Hepatocyte (in vitro differentiated cells): ENCODE measurements at regions not wholly inside any gene's neighbourhood (a gene's known extent, or its start where the extent isn't known, plus 50 kb on each side); places are given as distances from the start of the nearest gene placed in this dataset.

Source experiments
- DNase-seq: peaks from one replicate; pipeline ENCODE4 v3.0.0-alpha.2; 2016; ENCODE audit warnings: low spot score
- H2AFZ ChIP-seq: fragments of 200-600 bp; sonication (generic); 2 replicates; pipeline ENCODE4 v1.6.0; 2016; ENCODE audit warnings: antibody characterized with exemption, mild to moderate bottlenecking
- H3K27ac ChIP-seq: fragments of 200-600 bp; sonication (generic); 2 replicates; pipeline ENCODE4 v1.5.1; 2016; ENCODE audit warnings: mild to moderate bottlenecking
- H3K27me3 ChIP-seq: fragments of 200-600 bp; sonication (generic); 2 replicates; pipeline ENCODE4 v1.6.1; 2016
- H3K36me3 ChIP-seq: fragments of 200-600 bp; sonication (generic); replicated peaks from 2 replicates; pipeline ENCODE4 v1.5.1; 2016; ENCODE audit warnings: low read depth; ENCODE audit not compliant: insufficient read depth
- H3K4me1 ChIP-seq: fragments of 200-600 bp; sonication (generic); 2 replicates; pipeline ENCODE4 v1.5.1; 2016; ENCODE audit warnings: mild to moderate bottlenecking, moderate library complexity; ENCODE audit not compliant: insufficient read depth
- H3K4me2 ChIP-seq: fragments of 200-600 bp; sonication (generic); 2 replicates; pipeline ENCODE4 v1.6.0; 2016
- H3K4me3 ChIP-seq: fragments of 200-600 bp; sonication (generic); 2 replicates; pipeline ENCODE4 v1.5.1; 2016; ENCODE audit warnings: mild to moderate bottlenecking
- H3K79me2 ChIP-seq: fragments of 200-600 bp; sonication (generic); 2 replicates; pipeline ENCODE4 v1.6.0; 2017; ENCODE audit warnings: mild to moderate bottlenecking
- H3K9me2 ChIP-seq: fragments of 200-600 bp; sonication (generic); replicated peaks from 2 replicates; pipeline ENCODE4 v1.6.0; 2017; ENCODE audit warnings: mild to moderate bottlenecking; ENCODE audit not compliant: insufficient read depth
- H3K9me3 ChIP-seq: fragments of 200-600 bp; sonication (generic); 2 replicates; pipeline ENCODE4 v1.5.1; 2016; ENCODE audit warnings: low read depth, mild to moderate bottlenecking
- H4K20me1 ChIP-seq: fragments of 200-600 bp; sonication (generic); 2 replicates; pipeline ENCODE4 v1.6.0; 2016; ENCODE audit warnings: mild to moderate bottlenecking; ENCODE audit not compliant: insufficient read depth, poor library complexity, severe bottlenecking
- EZH2 ChIP-seq: fragments of 200-600 bp; sonication (generic); IDR thresholded peaks from 2 replicates; pipeline ENCODE4 v1.6.1; 2016; ENCODE audit warnings: antibody characterized with exemption, mild to moderate bottlenecking, borderline replicate concordance
- EZH2phosphoT487 ChIP-seq: fragments of 200-600 bp; sonication (generic); IDR thresholded peaks from one replicate; pipeline ENCODE4 v1.6.1; 2018; ENCODE audit warnings: antibody characterized with exemption, mild to moderate bottlenecking, low read depth, moderate library complexity; ENCODE audit not compliant: unreplicated experiment, severe bottlenecking
- WGBS: methylation state at CpG from one replicate; pipeline ENCODE4 v1.1.6; 2016; ENCODE audit warnings: low lambda C conversion rate; ENCODE audit errors: missing lambda C conversion rate; 5-methylcytosine and 5-hydroxymethylcytosine counted together
- TF ChIP-seq, protein P1 (sequence below): fragments of 200-600 bp; sonication (generic); IDR thresholded peaks from 2 replicates; pipeline ENCODE4 v1.5.1; 2016; ENCODE audit warnings: antibody characterized with exemption, mild to moderate bottlenecking; ENCODE audit not compliant: poor library complexity

DNA sequence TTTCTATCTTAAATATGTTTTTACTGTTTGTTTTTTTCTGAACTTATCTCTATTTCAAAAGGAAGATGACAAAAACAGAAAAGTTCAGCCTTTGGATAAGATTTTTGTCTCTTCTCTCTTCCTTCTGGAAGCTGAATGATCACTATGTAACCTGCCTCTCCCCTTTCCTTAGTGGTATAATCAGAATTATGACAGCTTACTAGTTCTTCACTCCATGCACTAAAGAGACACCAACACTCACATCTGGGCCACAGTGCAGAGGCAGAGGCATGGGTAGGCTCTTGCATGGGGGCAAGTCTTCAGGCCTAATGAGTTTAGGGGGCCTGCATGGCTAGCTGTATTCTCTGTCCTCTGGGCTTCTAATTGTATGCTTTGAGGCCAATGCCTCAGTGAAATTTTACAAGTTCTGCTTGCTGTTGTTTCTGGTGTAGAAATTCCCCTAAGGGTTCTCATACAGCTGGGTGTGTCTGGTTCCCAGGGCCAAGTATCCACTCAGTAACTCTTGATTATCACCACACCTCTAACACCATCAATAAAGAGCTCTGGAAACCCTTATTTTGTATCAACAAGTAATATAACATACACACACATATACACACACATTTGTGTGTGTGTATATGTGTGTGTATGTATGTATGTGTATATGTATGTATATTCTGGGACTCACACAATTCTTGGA lies 96.8 kb upstream of the POM121L12 start:
- Histone ChIP-seq H3K27me3 (no peaks in the 10 kb centered on the region), H2AFZ (no peak overlapping the region), H3K9me2 (no peaks in the 10 kb centered on the region), H3K4me2 (no peak overlapping the region), H3K79me2 (no peaks in the 10 kb centered on the region), H3K36me3 (no peaks in the 10 kb centered on the region), H3K4me3 (no peak overlapping the region), H4K20me1 (no peaks in the 10 kb centered on the region), H3K27ac (peak overlapping the region; percentile 57), H3K4me1 (no peaks in the 10 kb centered on the region), H3K9me3 (no peaks in the 10 kb centered on the region)
- TF ChIP-seq, protein P1, sequence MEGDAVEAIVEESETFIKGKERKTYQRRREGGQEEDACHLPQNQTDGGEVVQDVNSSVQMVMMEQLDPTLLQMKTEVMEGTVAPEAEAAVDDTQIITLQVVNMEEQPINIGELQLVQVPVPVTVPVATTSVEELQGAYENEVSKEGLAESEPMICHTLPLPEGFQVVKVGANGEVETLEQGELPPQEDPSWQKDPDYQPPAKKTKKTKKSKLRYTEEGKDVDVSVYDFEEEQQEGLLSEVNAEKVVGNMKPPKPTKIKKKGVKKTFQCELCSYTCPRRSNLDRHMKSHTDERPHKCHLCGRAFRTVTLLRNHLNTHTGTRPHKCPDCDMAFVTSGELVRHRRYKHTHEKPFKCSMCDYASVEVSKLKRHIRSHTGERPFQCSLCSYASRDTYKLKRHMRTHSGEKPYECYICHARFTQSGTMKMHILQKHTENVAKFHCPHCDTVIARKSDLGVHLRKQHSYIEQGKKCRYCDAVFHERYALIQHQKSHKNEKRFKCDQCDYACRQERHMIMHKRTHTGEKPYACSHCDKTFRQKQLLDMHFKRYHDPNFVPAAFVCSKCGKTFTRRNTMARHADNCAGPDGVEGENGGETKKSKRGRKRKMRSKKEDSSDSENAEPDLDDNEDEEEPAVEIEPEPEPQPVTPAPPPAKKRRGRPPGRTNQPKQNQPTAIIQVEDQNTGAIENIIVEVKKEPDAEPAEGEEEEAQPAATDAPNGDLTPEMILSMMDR = no peak
- TF ChIP-seq EZH2phosphoT487 (no peak), EZH2 (no peak)
- no peak for DNase-seq

DNA sequence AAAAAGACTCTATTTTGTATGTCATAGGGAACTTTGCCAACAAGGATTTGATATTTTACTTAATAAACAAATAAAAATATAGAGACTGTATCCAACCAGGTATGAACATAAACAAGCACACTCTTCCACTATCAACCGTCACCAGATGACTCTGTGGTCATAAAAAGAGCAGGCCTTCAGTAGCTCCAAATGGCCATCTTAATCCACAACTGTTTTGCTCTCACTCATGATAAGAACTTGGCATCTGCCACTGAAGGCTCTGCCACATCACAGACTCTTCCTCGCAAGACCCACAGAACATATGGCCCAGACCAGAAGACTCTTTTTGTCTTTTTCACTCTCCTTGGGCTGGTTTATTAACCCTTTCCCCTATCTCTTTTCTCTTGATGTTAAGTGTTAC lies 98.7 kb upstream of the POM121L12 start:
- TF ChIP-seq EZH2phosphoT487 (no peak), EZH2 (no peak)
- TF ChIP-seq, protein P1 = no peak
- Histone ChIP-seq H3K27me3 (no peaks in the 10 kb centered on the region), H3K9me3 (no peaks in the 10 kb centered on the region), H4K20me1 (no peaks in the 10 kb centered on the region), H3K4me3 (no peak overlapping the region), H3K36me3 (no peaks in the 10 kb centered on the region), H3K4me2 (no peak overlapping the region), H3K9me2 (no peaks in the 10 kb centered on the region), H3K27ac (no peak overlapping the region), H3K4me1 (no peaks in the 10 kb centered on the region), H2AFZ (no peak overlapping the region), H3K79me2 (no peaks in the 10 kb centered on the region)
- WGBS = 28% methylated on average over 2 of the region's 2 CpGs
- no peak for DNase-seq

DNA sequence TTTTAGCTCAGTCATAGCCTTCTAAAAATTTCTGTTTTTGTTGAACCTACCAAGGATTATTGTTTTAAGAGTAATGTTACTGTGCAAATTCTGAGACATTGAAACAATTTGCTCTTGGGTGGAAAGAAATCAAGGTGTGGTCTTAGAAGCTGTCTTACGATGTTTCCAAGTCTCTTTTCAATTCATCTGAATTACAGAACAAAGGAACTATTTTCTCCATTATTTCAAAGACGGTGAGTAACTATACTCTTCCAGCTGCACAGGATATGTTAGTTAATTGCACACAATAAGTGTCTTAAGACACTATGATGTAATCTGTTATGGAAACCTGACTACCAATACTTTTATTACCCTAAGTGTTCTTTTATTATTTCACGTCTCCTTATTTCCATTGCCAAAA lies 106.8 kb upstream of the POM121L12 start:
- H4K20me1 ChIP-seq = no peaks in the 10 kb centered on the region
- H3K4me3 ChIP-seq = no peak overlapping the region
- H3K27me3 ChIP-seq = no peaks in the 10 kb centered on the region
- no peaks in the 10 kb centered on the region for H3K79me2 ChIP-seq
- no peak overlapping the region for H3K4me2 ChIP-seq
- H2AFZ ChIP-seq = no peak overlapping the region
- H3K27ac ChIP-seq = no peak overlapping the region
- no peaks in the 10 kb centered on the region for H3K36me3 ChIP-seq
- H3K4me1 ChIP-seq = no peaks in the 10 kb centered on the region
- no peaks in the 10 kb centered on the region for H3K9me3 ChIP-seq
- no peak for TF ChIP-seq EZH2
- TF ChIP-seq, protein P1 = no peak
- no peak for TF ChIP-seq EZH2phosphoT487
- no peaks in the 10 kb centered on the region for H3K9me2 ChIP-seq
- no peak for DNase-seq
- WGBS = 76% methylated on average over 3 of the region's 3 CpGs

DNA sequence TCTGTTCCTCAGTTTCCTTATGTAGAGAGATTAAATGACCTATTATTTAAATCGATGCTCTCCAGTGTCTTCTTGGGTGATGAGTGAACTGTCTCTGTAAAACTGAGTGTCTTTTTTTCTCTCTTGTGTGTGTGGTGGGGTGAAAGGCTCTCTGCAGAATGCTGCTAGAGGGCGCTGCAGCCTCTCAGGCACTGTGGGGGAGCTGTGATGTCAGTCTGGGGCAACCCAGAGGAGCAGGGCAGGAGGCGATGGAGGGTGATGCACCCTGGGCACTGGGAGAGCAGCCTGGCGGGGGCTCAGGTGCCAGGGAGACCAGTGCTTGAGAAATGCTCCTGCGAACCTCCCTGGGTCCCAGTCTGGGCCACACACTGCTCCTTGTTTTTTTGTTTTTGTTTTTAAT lies 110.1 kb upstream of the POM121L12 start:
- H3K36me3 ChIP-seq = no peaks in the 10 kb centered on the region
- no peak overlapping the region for H3K4me3 ChIP-seq
- H3K27me3 ChIP-seq = no peaks in the 10 kb centered on the region
- H4K20me1 ChIP-seq = no peaks in the 10 kb centered on the region
- H3K79me2 ChIP-seq = no peaks in the 10 kb centered on the region
- 85% methylated on average over 5 of the region's 5 CpGs for WGBS
- H3K4me1 ChIP-seq = no peaks in the 10 kb centered on the region
- TF ChIP-seq EZH2 = no peak
- TF ChIP-seq EZH2phosphoT487 = no peak
- TF ChIP-seq, protein P1 = no peak
- no peak for DNase-seq
- no peak overlapping the region for H3K27ac ChIP-seq
- H3K9me2 ChIP-seq = no peaks in the 10 kb centered on the region
- no peaks in the 10 kb centered on the region for H3K9me3 ChIP-seq
- no peak overlapping the region for H3K4me2 ChIP-seq
- no peak overlapping the region for H2AFZ ChIP-seq
